K562 (cell line): ENCODE measurements at regions not wholly inside any gene's neighbourhood (a gene's known extent, or its start where the extent isn't known, plus 50 kb on each side); places are given as distances from the start of the nearest gene placed in this dataset.

Experiments used
- ATAC-seq: fragments of 200-7000 bp; cut with Tn5 transposase; 3 replicates; pipeline ENCODE4 v1.9.1; 2020; ENCODE audit warnings: moderate library complexity
- BruUV-seq: library from RNA; stranded (reverse); fragments of 400-500 nt; replicated peaks from 2 replicates; lab custom pipeline; 2021; lab: Mats Ljungman, UMichigan
- CTCF ChIA-PET: fragments of 300-600 bp; formaldehyde crosslinking; extraction: SDS; loops from one replicate; lab custom pipeline; 2021; ENCODE audit warnings: low intra/inter-chr PET ratio; lab: Yijun Ruan, JAX
- POLR2A ChIA-PET: fragments of 300-600, 350-650 bp; sonication (Branson Sonifier 250); formaldehyde crosslinking; extraction: SDS; loops from one replicate; lab custom pipeline; 2021; ENCODE audit warnings: antibody characterized with exemption, inconsistent platforms; lab: Yijun Ruan, JAX
- DNase-seq, 4 experiments: peaks; one replicate each; pipeline versions ENCODE4 v3.0.0 to v3.0.0-alpha.2; 2011 to 2018; ENCODE audit warnings: low spot score in 3 of 4, mixed read lengths in 3 of 4; ENCODE audit errors: extremely low read depth in 1 of 4
- FAIRE-seq: peaks from 2 replicates; lab custom pipeline; 2011; peaks lifted over from hg19 to GRCh38; lab: Jason Lieb, UNC
- H2AFZ ChIP-seq: 2 replicates; pipeline ENCODE4 v1.6.0; 2011; ENCODE audit warnings: low read depth, low read length, control low read depth, inconsistent platforms
- H3K27ac ChIP-seq: fragments of 200-600 bp; 3 replicates; pipeline ENCODE4 v1.8.0; 2011; ENCODE audit warnings: low read depth, mild to moderate bottlenecking, control low read depth, inconsistent platforms, low read length, moderate library complexity, mixed read lengths; ENCODE audit errors: extremely low read depth
- H3K27me3 ChIP-seq, 2 experiments: fragments of 300-600 bp in 1 of 2; 2 replicates in 1 of 2; 3 replicates in 1 of 2; pipeline versions ENCODE4 v1.6.0 to v1.8.0; 2011; ENCODE audit warnings: inconsistent platforms in 2 of 2, low read length in 2 of 2, mild to moderate bottlenecking in 1 of 2, mixed read lengths in 1 of 2, moderate library complexity in 1 of 2; ENCODE audit not compliant: control insufficient read depth in 2 of 2, insufficient read depth in 2 of 2
- H3K36me3 ChIP-seq: fragments of 300-600 bp; 3 replicates; pipeline ENCODE4 v1.8.0; 2011; ENCODE audit warnings: mild to moderate bottlenecking, low read length, inconsistent platforms; ENCODE audit not compliant: control insufficient read depth, insufficient read depth
- H3K4me1 ChIP-seq, 2 experiments: fragments of 200-600 bp in 1 of 2; replicated peaks in 1 of 2; 2 replicates in 1 of 2; 3 replicates in 1 of 2; pipeline versions ENCODE4 v1.5.1 to v1.8.0; 2011; ENCODE audit warnings: inconsistent platforms in 2 of 2, low read length in 2 of 2, mild to moderate bottlenecking in 1 of 2, mixed read lengths in 1 of 2, moderate library complexity in 1 of 2; ENCODE audit not compliant: control insufficient read depth in 2 of 2, insufficient read depth in 2 of 2
- H3K4me2 ChIP-seq: 2 replicates; pipeline ENCODE4 v1.6.1; 2011; ENCODE audit warnings: low read length, control low read depth, inconsistent platforms, mixed read lengths; ENCODE audit not compliant: insufficient read depth
- H3K4me3 ChIP-seq: fragments of 200-600 bp; sonication (generic), shearing (Covaris generic); 2 replicates; pipeline ENCODE4 v1.5.1; 2016; ENCODE audit warnings: control low read depth, inconsistent platforms
- H3K79me2 ChIP-seq: fragments of 200-600 bp; 3 replicates; pipeline ENCODE4 v1.8.0; 2011; ENCODE audit warnings: low read length, inconsistent platforms; ENCODE audit not compliant: control insufficient read depth, insufficient read depth
- H3K9ac ChIP-seq, 2 experiments: 2 replicates each; pipeline versions ENCODE4 v1.6.0 to v1.6.1; 2011; ENCODE audit warnings: low read depth in 2 of 2, low read length in 2 of 2, control low read depth in 1 of 2, inconsistent platforms in 1 of 2, mild to moderate bottlenecking in 1 of 2, mixed read lengths in 1 of 2; ENCODE audit not compliant: insufficient read depth in 1 of 2
- H3K9me1 ChIP-seq: one replicate; pipeline ENCODE4 v1.6.0; 2011; ENCODE audit warnings: inconsistent platforms, mild to moderate bottlenecking, low read length, moderate library complexity; ENCODE audit not compliant: control insufficient read depth, insufficient read depth
- H3K9me3 ChIP-seq: replicated peaks from 2 replicates; pipeline ENCODE4 v1.5.1; 2011; ENCODE audit warnings: low read depth, low read length, inconsistent platforms; ENCODE audit not compliant: control insufficient read depth, insufficient read depth
- H4K20me1 ChIP-seq: replicated peaks from 2 replicates; pipeline ENCODE4 v1.6.1; 2011; ENCODE audit warnings: low read length, inconsistent platforms, mixed read lengths; ENCODE audit not compliant: control insufficient read depth, insufficient read depth
- BMI1 ChIP-seq: fragments of 150-350 bp; IDR thresholded peaks from 2 replicates; pipeline ENCODE4 v1.6.1; 2014; ENCODE audit warnings: low read length
- CTBP1 ChIP-seq: fragments of 450-650 bp; IDR thresholded peaks from 2 replicates; pipeline ENCODE4 v1.6.1; 2016; ENCODE audit warnings: borderline replicate concordance
- EP400 ChIP-seq: fragments of 450-650 bp; IDR thresholded peaks from 2 replicates; pipeline ENCODE4 v1.6.1; 2017; ENCODE audit warnings: antibody characterized with exemption, mild to moderate bottlenecking, moderate library complexity
- HLTF ChIP-seq: fragments of 450-650 bp; IDR thresholded peaks from 2 replicates; pipeline ENCODE4 v1.6.1; 2016
- JUND ChIP-seq, 2 experiments: IDR thresholded peaks; 2 replicates in 1 of 2; 3 replicates in 1 of 2; pipeline ENCODE4 v1.6.1; 2011; ENCODE audit warnings: borderline replicate concordance in 2 of 2, low read depth in 2 of 2, low read length in 2 of 2, improper control_type of control experiment in 1 of 2, missing biosample characterization in 1 of 2, missing genetic modification characterization in 1 of 2, missing genetic modification reagents in 1 of 2
- MAFF ChIP-seq: IDR thresholded peaks from 2 replicates; pipeline ENCODE4 v1.6.1; 2012; ENCODE audit warnings: low read length, improper control_type of control experiment
- NFIX ChIP-seq: fragments of 250-450 bp; sonication (Bioruptor Pico); IDR thresholded peaks from 2 replicates; pipeline ENCODE4 v1.4.0; 2020; ENCODE audit warnings: low read depth, mild to moderate bottlenecking, moderate library complexity
- NUFIP1 ChIP-seq: fragments of 450-650 bp; IDR thresholded peaks from 2 replicates; pipeline ENCODE4 v1.6.1; 2018; ENCODE audit not compliant: partially characterized antibody
- PHF21A ChIP-seq: fragments of 450-650 bp; IDR thresholded peaks from 2 replicates; pipeline ENCODE4 v1.6.1; 2017; ENCODE audit warnings: low read depth, borderline replicate concordance
- TAF15 ChIP-seq: fragments of 200-400 bp; formaldehyde crosslinking; IDR thresholded peaks from 2 replicates; pipeline ENCODE4 v1.6.1; 2017; ENCODE audit warnings: mild to moderate bottlenecking, low read depth, low read length, moderate library complexity
- TARDBP ChIP-seq: fragments of 450-650 bp; IDR thresholded peaks from 2 replicates; pipeline ENCODE4 v1.6.1; 2016
- TRIM28 ChIP-seq: fragments of 450-650 bp; IDR thresholded peaks from 2 replicates; pipeline ENCODE4 v1.6.1; 2017
- XRCC3 ChIP-seq: fragments of 450-650 bp; IDR thresholded peaks from 2 replicates; pipeline ENCODE4 v1.6.1; 2017; ENCODE audit warnings: mild to moderate bottlenecking, moderate library complexity
- ZNF232 ChIP-seq: sonication (generic); formaldehyde crosslinking; IDR thresholded peaks from 2 replicates; pipeline ENCODE4 v1.8.0; 2022; ENCODE audit warnings: mild to moderate bottlenecking, missing genetic modification reagents
- ZNF668 ChIP-seq: fragments of 250-450 bp; sonication (Bioruptor Pico); IDR thresholded peaks from 2 replicates; pipeline ENCODE4 v1.8.0; 2022; ENCODE audit warnings: mild to moderate bottlenecking, inconsistent platforms
- in situ Hi-C: fragments of 300-500 bp; cut with MboI; formaldehyde crosslinking; loops from 4 replicates; pipeline ENCODE4 v1.15.0; 2018; ENCODE audit warnings: inconsistent platforms, mixed read lengths
- intact Hi-C: fragments of 100-400 bp; cut with micrococcal nuclease; formaldehyde crosslinking; loops from 2 replicates; pipeline ENCODE4 v1.14.2; 2022
- TF ChIP-seq, protein P1 (sequence below), 3 experiments: fragments of 200-800 bp in 1 of 3; sonication (Bioruptor generic) in 1 of 3; sonication (generic) in 1 of 3; formaldehyde crosslinking in 1 of 3; IDR thresholded peaks; 2 replicates each; pipeline versions ENCODE4 v1.6.1 to v1.8.0; 2016 to 2022; ENCODE audit warnings: mild to moderate bottlenecking in 2 of 3, missing compliant biosample characterization in 2 of 3, missing genetic modification characterization in 2 of 3, missing genetic modification reagents in 1 of 3
- TF ChIP-seq, protein P2 (sequence below): IDR thresholded peaks from 3 replicates; pipeline ENCODE4 v1.6.1; 2011; ENCODE audit warnings: borderline replicate concordance, mild to moderate bottlenecking, moderate library complexity; ENCODE audit not compliant: insufficient read length; ENCODE audit errors: extremely low read depth
- TF ChIP-seq, protein P3 (sequence below): fragments of 250-450 bp; sonication (Bioruptor Pico); IDR thresholded peaks from 2 replicates; pipeline ENCODE4 v1.4.0; 2020; ENCODE audit warnings: borderline replicate concordance

DNA sequence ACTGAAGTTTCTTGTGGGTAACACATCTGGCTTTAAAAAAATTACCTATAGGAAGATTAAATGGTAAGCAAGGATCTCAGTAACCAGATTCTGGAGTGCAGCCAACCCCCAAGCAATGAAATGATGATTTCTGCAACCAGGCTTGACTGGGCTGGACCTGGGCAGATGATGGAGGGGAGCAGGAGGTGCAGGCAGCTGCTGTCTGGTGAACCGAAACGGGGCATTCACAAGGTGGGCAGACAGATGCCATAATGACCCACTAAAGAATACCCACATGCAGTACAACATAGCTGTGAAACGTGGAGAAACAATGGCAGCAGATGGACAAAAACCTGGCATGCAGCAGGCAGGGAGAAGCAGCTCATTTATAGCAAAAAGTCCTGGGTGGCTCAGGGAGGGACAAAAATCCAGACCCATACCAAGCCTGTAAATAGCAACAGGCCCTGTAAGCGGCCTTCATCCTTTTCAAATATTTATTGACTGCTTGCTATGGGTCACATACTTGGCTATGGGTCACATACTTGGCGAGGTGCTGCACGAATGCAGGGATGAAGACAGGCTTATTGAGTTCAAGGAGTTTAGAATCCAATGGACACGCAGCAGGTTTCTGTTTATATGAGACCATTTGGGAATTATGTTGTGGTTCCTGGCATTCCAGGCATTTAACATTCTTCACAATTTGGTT lies 244.7 kb downstream of the HRH4 start (continued):
- TF ChIP-seq, protein P1, sequence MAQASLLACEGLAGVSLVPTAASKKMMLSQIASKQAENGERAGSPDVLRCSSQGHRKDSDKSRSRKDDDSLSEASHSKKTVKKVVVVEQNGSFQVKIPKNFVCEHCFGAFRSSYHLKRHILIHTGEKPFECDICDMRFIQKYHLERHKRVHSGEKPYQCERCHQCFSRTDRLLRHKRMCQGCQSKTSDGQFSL (CRISPR knock-in tag; IDR thresholded peaks at IDR 0.05), result no peak
- TF ChIP-seq, protein P1 (tag; IDR thresholded peaks at IDR 0.05), result no peak
- TF ChIP-seq BMI1 (no peak), ZNF232 (no peak)
- TF ChIP-seq, all 486 proteins: peak for 0

DNA sequence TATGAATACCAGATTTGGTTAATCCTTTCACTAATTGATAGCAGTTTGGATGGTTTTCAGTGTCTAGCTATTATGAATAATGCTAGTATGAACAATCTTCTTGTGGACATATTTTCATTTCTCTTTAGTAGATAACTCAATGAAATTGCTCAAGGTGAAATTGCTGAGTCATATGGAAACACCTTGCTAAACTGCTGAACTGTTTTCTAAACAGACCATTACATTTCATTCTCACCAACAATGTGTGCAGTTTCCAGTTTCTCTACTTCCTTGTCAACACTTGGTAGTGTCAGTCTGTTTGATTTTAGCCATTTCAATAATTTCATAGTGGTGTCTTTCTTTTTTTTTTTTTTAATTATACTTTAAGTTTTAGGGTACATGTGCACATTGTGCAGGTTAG lies 250.0 kb downstream of the HRH4 start:
- Histone ChIP-seq H2AFZ (no peak overlapping the region), H3K27ac (no peak overlapping the region), H3K27me3 (no peaks in the 10 kb centered on the region), H3K9me3 (no peaks in the 10 kb centered on the region), H3K4me3 (no peak overlapping the region), H3K9ac (no peak overlapping the region), H3K9me1 (no peaks in the 10 kb centered on the region), H3K4me2 (no peak overlapping the region), H3K79me2 (no peaks in the 10 kb centered on the region), H3K36me3 (no peaks in the 10 kb centered on the region), H4K20me1 (no peaks in the 10 kb centered on the region), H3K4me1 (no peaks in the 10 kb centered on the region)
- in situ Hi-C loops (no loop called here), intact Hi-C loops (no loop called here)
- FAIRE-seq (no peak), ATAC-seq (no peak), DNase-seq (no peak)
- ChIA-PET POLR2A (no interaction called here), CTCF (no interaction called here)
- no TSS peak for BruUV-seq
- no peak for TF ChIP-seq XRCC3
- TF ChIP-seq, protein P2, sequence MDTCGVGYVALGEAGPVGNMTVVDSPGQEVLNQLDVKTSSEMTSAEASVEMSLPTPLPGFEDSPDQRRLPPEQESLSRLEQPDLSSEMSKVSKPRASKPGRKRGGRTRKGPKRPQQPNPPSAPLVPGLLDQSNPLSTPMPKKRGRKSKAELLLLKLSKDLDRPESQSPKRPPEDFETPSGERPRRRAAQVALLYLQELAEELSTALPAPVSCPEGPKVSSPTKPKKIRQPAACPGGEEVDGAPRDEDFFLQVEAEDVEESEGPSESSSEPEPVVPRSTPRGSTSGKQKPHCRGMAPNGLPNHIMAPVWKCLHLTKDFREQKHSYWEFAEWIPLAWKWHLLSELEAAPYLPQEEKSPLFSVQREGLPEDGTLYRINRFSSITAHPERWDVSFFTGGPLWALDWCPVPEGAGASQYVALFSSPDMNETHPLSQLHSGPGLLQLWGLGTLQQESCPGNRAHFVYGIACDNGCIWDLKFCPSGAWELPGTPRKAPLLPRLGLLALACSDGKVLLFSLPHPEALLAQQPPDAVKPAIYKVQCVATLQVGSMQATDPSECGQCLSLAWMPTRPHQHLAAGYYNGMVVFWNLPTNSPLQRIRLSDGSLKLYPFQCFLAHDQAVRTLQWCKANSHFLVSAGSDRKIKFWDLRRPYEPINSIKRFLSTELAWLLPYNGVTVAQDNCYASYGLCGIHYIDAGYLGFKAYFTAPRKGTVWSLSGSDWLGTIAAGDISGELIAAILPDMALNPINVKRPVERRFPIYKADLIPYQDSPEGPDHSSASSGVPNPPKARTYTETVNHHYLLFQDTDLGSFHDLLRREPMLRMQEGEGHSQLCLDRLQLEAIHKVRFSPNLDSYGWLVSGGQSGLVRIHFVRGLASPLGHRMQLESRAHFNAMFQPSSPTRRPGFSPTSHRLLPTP, result no peak
- no peak for TF ChIP-seq TAF15
- TF ChIP-seq JUND (IDR thresholded peaks at IDR 0.05; ENCODE audit: borderline replicate concordance, low read depth, low read length), result no peak
- no peak for TF ChIP-seq JUND (tag; IDR thresholded peaks at IDR 0.05; ENCODE audit: borderline replicate concordance, low read depth, low read length)
- peak; percentile 76 for TF ChIP-seq MAFF
- no peak for TF ChIP-seq TRIM28
- no peak for TF ChIP-seq NFIX (CRISPR knock-in tag)
- TF ChIP-seq TARDBP, result no peak
- TF ChIP-seq HLTF, result no peak
- no peak for TF ChIP-seq PHF21A
- no peak for TF ChIP-seq NUFIP1
- no peak for TF ChIP-seq ZNF668 (CRISPR knock-in tag)
- TF ChIP-seq, protein P3, sequence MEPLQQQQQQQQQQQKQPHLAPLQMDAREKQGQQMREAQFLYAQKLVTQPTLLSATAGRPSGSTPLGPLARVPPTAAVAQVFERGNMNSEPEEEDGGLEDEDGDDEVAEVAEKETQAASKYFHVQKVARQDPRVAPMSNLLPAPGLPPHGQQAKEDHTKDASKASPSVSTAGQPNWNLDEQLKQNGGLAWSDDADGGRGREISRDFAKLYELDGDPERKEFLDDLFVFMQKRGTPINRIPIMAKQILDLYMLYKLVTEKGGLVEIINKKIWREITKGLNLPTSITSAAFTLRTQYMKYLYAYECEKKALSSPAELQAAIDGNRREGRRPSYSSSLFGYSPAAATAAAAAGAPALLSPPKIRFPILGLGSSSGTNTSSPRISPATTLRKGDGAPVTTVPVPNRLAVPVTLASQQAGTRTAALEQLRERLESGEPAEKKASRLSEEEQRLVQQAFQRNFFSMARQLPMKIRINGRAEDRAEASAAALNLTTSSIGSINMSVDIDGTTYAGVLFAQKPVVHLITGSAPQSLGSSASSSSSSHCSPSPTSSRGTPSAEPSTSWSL (CRISPR knock-in tag), result no peak
- no peak for TF ChIP-seq CTBP1
- TF ChIP-seq EP400, result no peak
